Lower leg skin (tissue), 3 donors: ENCODE measurements at regions not wholly inside any gene's neighbourhood (a gene's known extent, or its start where the extent isn't known, plus 50 kb on each side); places are given as distances from the start of the nearest gene placed in this dataset.

Experiments used
- CTCF ChIP-seq, 3 donors: fragments of 450-650 bp; IDR thresholded peaks; one replicate each; pipeline ENCODE4 v1.5.1; 2016; ENCODE audit warnings: antibody characterized with exemption in 3 of 3, mild to moderate bottlenecking in 3 of 3, moderate library complexity in 2 of 3
- POLR2A ChIP-seq, 2 donors: fragments of 450-650 bp; IDR thresholded peaks; one replicate each; pipeline ENCODE4 v1.6.1; 2016 to 2017; ENCODE audit warnings: antibody characterized with exemption in 2 of 2, mild to moderate bottlenecking in 1 of 2, moderate library complexity in 1 of 2

- TF ChIP-seq CTCF (IDR thresholded peaks at IDR 0.05) (no peak), POLR2A (IDR thresholded peaks at IDR 0.05) (no peak)
Measured at GRCh38 chr10:77715536-77715935, 77.9 kb upstream of the KCNMA1 start.
